ENCODE measurements at regions not wholly inside any gene's neighbourhood (a gene's known extent, or its start where the extent isn't known, plus 50 kb on each side); places are given as distances from the start of the nearest gene placed in this dataset.

DNA sequence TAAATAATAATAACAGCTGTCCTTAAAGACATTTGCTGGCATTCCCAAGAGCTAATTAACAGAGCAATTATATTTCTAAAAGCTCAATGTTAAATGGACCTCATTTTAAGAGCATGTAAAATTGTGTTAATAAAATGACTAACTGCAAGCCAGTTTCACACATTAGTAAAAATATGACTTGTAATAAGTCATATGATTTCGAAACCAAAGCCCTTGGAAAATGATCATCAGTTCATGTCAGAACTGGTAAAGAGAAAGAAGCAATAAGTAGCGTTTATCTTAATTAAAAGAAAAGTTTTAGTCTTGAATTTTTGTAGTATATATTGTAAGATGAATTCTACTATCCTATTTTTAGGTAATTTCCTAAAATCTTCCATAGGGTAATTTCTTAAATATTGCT, 310.7 kb downstream of the CNTN3 start:
- TF ChIP-seq, protein P1, sequence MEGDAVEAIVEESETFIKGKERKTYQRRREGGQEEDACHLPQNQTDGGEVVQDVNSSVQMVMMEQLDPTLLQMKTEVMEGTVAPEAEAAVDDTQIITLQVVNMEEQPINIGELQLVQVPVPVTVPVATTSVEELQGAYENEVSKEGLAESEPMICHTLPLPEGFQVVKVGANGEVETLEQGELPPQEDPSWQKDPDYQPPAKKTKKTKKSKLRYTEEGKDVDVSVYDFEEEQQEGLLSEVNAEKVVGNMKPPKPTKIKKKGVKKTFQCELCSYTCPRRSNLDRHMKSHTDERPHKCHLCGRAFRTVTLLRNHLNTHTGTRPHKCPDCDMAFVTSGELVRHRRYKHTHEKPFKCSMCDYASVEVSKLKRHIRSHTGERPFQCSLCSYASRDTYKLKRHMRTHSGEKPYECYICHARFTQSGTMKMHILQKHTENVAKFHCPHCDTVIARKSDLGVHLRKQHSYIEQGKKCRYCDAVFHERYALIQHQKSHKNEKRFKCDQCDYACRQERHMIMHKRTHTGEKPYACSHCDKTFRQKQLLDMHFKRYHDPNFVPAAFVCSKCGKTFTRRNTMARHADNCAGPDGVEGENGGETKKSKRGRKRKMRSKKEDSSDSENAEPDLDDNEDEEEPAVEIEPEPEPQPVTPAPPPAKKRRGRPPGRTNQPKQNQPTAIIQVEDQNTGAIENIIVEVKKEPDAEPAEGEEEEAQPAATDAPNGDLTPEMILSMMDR (IDR thresholded peaks at IDR 0.05) = no peak
- TF ChIP-seq EZH2phosphoT487 (IDR thresholded peaks at IDR 0.05) (no peak), EZH2 (IDR thresholded peaks at IDR 0.05) (no peak)

All from neural progenitor cell (in vitro differentiated cells).